ENCODE measurements at regions not wholly inside any gene's neighbourhood (a gene's known extent, or its start where the extent isn't known, plus 50 kb on each side); places are given as distances from the start of the nearest gene placed in this dataset.

DNA sequence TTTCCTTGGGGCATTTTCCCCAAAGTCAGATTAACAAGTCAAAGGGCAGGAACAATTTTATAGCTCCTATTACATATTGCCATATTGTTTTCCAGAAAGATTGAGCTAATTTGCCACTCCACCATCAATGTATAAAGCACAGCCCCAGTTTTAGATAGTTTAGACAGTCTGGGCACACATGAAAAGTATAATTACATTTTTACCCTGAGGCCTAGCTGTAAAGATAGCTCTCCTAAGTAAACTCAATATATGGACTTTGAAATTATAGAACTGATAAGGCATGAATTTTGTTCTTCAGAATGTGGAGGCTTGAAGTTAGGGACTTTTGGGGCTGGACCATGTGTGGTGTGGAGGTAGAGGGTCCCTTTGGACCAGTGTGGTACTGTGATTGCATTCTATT, 166.0 kb downstream of the FHIP1A start:
- TF ChIP-seq EZH2 (IDR thresholded peaks at IDR 0.05; ENCODE audit: low read length, missing control alignments) (no peak), CTCF (conservative IDR thresholded peaks at IDR 0.05 in 1 of 2, IDR thresholded peaks at IDR 0.05 in 1 of 2; ENCODE audit: low read depth in 1 of 2, low read length in 2 of 2) (no peak)

Data from fibroblast of lung (primary cell).